IMR-90 (cell line): ENCODE measurements at regions not wholly inside any gene's neighbourhood (a gene's known extent, or its start where the extent isn't known, plus 50 kb on each side); places are given as distances from the start of the nearest gene placed in this dataset.

Experiments used
- ATAC-seq: fragments of 200-7000 bp; cut with Tn5 transposase; 2 replicates; pipeline ENCODE4 v1.9.1; 2020; ENCODE audit warnings: low read depth, mild to moderate bottlenecking, moderate library complexity
- BruUV-seq: library from RNA; stranded (reverse); fragments of 400-500 nt; replicated peaks from 2 replicates; lab custom pipeline; 2021; lab: Mats Ljungman, UMichigan
- CTCF ChIA-PET: fragments of 300-600 bp; formaldehyde crosslinking; extraction: SDS; loops from one replicate; lab custom pipeline; 2021; ENCODE audit warnings: antibody characterized with exemption; lab: Yijun Ruan, JAX
- POLR2A ChIA-PET: fragments of 300-600 bp; sonication (Branson Sonifier 250); formaldehyde crosslinking; loops from one replicate; lab custom pipeline; 2022; ENCODE audit warnings: antibody characterized with exemption; ENCODE audit not compliant: unreplicated experiment; lab: Charles Lee
- DNase-seq: peaks from one replicate; pipeline ENCODE4 v3.0.0; 2013
- H2AFZ ChIP-seq: replicated peaks from 2 replicates; pipeline ENCODE3; 2013; ENCODE audit warnings: low read length, mild to moderate bottlenecking; ENCODE audit not compliant: poor library complexity
- H2AK5ac ChIP-seq: 2 replicates; pipeline ENCODE4 v1.6.1; 2013; ENCODE audit warnings: low read depth, low read length, inconsistent platforms
- H2AK9ac ChIP-seq: replicated peaks from 2 replicates; pipeline ENCODE3; 2013; ENCODE audit warnings: mild to moderate bottlenecking, low read depth, low read length, moderate library complexity; ENCODE audit not compliant: poor library complexity
- H2BK120ac ChIP-seq: 2 replicates; pipeline ENCODE4 v1.6.1; 2013; ENCODE audit warnings: low read depth, low read length, inconsistent platforms
- H2BK15ac ChIP-seq: 3 replicates; pipeline ENCODE4 v1.6.1; 2013; ENCODE audit warnings: low read depth, low read length, inconsistent platforms
- H2BK20ac ChIP-seq: 2 replicates; pipeline ENCODE4 v1.6.1; 2013; ENCODE audit warnings: low read depth, mild to moderate bottlenecking, inconsistent platforms, low read length, moderate library complexity
- H2BK5ac ChIP-seq: 2 replicates; pipeline ENCODE4 v1.6.1; 2013; ENCODE audit warnings: mild to moderate bottlenecking, low read depth, low read length, inconsistent platforms; ENCODE audit not compliant: poor library complexity, severe bottlenecking
- H3K14ac ChIP-seq: replicated peaks from 2 replicates; pipeline ENCODE4 v1.6.1; 2013; ENCODE audit warnings: low read depth, low read length, inconsistent platforms
- H3K18ac ChIP-seq: 2 replicates; pipeline ENCODE4 v1.6.1; 2013; ENCODE audit warnings: low read depth, low read length, control low read depth
- H3K23ac ChIP-seq: 2 replicates; pipeline ENCODE4 v1.6.1; 2013; ENCODE audit warnings: low read depth, low read length, inconsistent platforms
- H3K27ac ChIP-seq: 2 replicates; pipeline ENCODE4 v1.5.1; 2013; ENCODE audit warnings: mild to moderate bottlenecking, control low read depth, low read length; ENCODE audit not compliant: insufficient read depth
- H3K27me3 ChIP-seq: 2 replicates; pipeline ENCODE4 v1.6.1; 2013; ENCODE audit warnings: low read length; ENCODE audit not compliant: control insufficient read depth, insufficient read depth
- H3K36me3 ChIP-seq: 2 replicates; pipeline ENCODE4 v1.6.1; 2013; ENCODE audit warnings: low read length, mixed read lengths; ENCODE audit not compliant: control insufficient read depth, insufficient read depth
- H3K4ac ChIP-seq: 2 replicates; pipeline ENCODE4 v1.6.1; 2013; ENCODE audit warnings: low read depth, low read length, inconsistent platforms
- H3K4me1 ChIP-seq: 2 replicates; pipeline ENCODE4 v1.6.1; 2013; ENCODE audit warnings: low read length, mixed read lengths; ENCODE audit not compliant: control insufficient read depth, insufficient read depth
- H3K4me2 ChIP-seq: 2 replicates; pipeline ENCODE4 v1.6.1; 2013; ENCODE audit warnings: low read depth, mild to moderate bottlenecking, control low read depth, low read length, moderate library complexity
- H3K4me3 ChIP-seq: 2 replicates; pipeline ENCODE4 v1.5.1; 2013; ENCODE audit warnings: low read depth, mild to moderate bottlenecking, control low read depth, low read length, moderate library complexity; ENCODE audit not compliant: insufficient read depth
- H3K56ac ChIP-seq: 2 replicates; pipeline ENCODE4 v1.6.1; 2013; ENCODE audit warnings: low read length, inconsistent platforms; ENCODE audit not compliant: insufficient read depth; ENCODE audit errors: extremely low read depth
- H3K79me1 ChIP-seq, 2 experiments: 2 replicates each; pipeline ENCODE4 v1.6.1; 2013; ENCODE audit warnings: low read length in 2 of 2, inconsistent platforms in 1 of 2, low read depth in 1 of 2
- H3K9ac ChIP-seq: 2 replicates; pipeline ENCODE4 v1.6.1; 2013; ENCODE audit warnings: low read depth, low read length, control low read depth
- H3K9me1 ChIP-seq: 2 replicates; pipeline ENCODE4 v1.6.1; 2013; ENCODE audit warnings: low read length, inconsistent platforms; ENCODE audit not compliant: insufficient read depth
- H3K9me3 ChIP-seq: 2 replicates; pipeline ENCODE4 v1.6.1; 2013; ENCODE audit warnings: low read length; ENCODE audit not compliant: control insufficient read depth, insufficient read depth
- H4K20me1 ChIP-seq: 2 replicates; pipeline ENCODE4 v1.6.1; 2013; ENCODE audit warnings: low read length, inconsistent platforms; ENCODE audit not compliant: insufficient read depth
- H4K5ac ChIP-seq: 2 replicates; pipeline ENCODE4 v1.6.1; 2013; ENCODE audit warnings: mild to moderate bottlenecking, low read depth, low read length, control low read depth
- H4K8ac ChIP-seq, 2 experiments: 2 replicates each; pipeline ENCODE4 v1.6.1; 2013; ENCODE audit warnings: low read depth in 2 of 2, low read length in 2 of 2, control low read depth in 1 of 2, inconsistent platforms in 1 of 2
- H4K91ac ChIP-seq: 2 replicates; pipeline ENCODE4 v1.6.1; 2013; ENCODE audit warnings: low read depth, low read length, inconsistent platforms; ENCODE audit not compliant: insufficient read depth
- BHLHE40 ChIP-seq: fragments of 150-350 bp; IDR thresholded peaks from 2 replicates; pipeline ENCODE4 v1.6.1; 2016; ENCODE audit warnings: mild to moderate bottlenecking, low read depth, low read length
- CEBPB ChIP-seq: IDR thresholded peaks from 2 replicates; pipeline ENCODE4 v1.6.1; 2012; ENCODE audit warnings: low read depth, low read length, improper control_type of control experiment
- CHD1 ChIP-seq: IDR thresholded peaks from 2 replicates; pipeline ENCODE4 v1.6.1; 2012; ENCODE audit warnings: low read depth, low read length, improper control_type of control experiment
- FOS ChIP-seq: fragments of 150-350 bp; IDR thresholded peaks from 2 replicates; pipeline ENCODE4 v1.6.1; 2016; ENCODE audit warnings: low read depth, low read length
- MAFK ChIP-seq: IDR thresholded peaks from 2 replicates; pipeline ENCODE4 v1.6.1; 2012; ENCODE audit warnings: low read depth, low read length, improper control_type of control experiment
- MAZ ChIP-seq: IDR thresholded peaks from 2 replicates; pipeline ENCODE4 v1.6.1; 2012; ENCODE audit warnings: low read depth, mild to moderate bottlenecking, low read length, improper control_type of control experiment, moderate library complexity, borderline replicate concordance
- MXI1 ChIP-seq: IDR thresholded peaks from 2 replicates; pipeline ENCODE4 v1.6.1; 2012; ENCODE audit warnings: low read depth, mild to moderate bottlenecking, low read length, moderate library complexity, borderline replicate concordance
- NFE2L2 ChIP-seq: fragments of 150-350 bp; IDR thresholded peaks from 2 replicates; pipeline ENCODE4 v1.6.1; 2016; ENCODE audit warnings: low read depth, mild to moderate bottlenecking, low read length
- POLR2A ChIP-seq: IDR thresholded peaks from 2 replicates; pipeline ENCODE4 v1.6.1; 2012; ENCODE audit warnings: mild to moderate bottlenecking, low read depth, low read length
- RAD21 ChIP-seq: IDR thresholded peaks from 2 replicates; pipeline ENCODE4 v1.6.1; 2012; ENCODE audit warnings: low read length, improper control_type of control experiment
- RCOR1 ChIP-seq: IDR thresholded peaks from 2 replicates; pipeline ENCODE4 v1.6.1; 2012; ENCODE audit warnings: mild to moderate bottlenecking, low read length, improper control_type of control experiment; ENCODE audit not compliant: insufficient replicate concordance
- RFX5 ChIP-seq: IDR thresholded peaks from 2 replicates; pipeline ENCODE4 v1.8.0; 2012; ENCODE audit warnings: low read depth, mild to moderate bottlenecking, low read length, moderate library complexity
- SMC3 ChIP-seq: fragments of 150-350 bp; IDR thresholded peaks from 2 replicates; pipeline ENCODE4 v1.6.1; 2016; ENCODE audit warnings: low read depth, mild to moderate bottlenecking, antibody characterized with exemption, low read length, moderate library complexity
- WGBS, 2 experiments: methylation state at CpG; one replicate each; pipeline versions ENCODE4 v1.1.5 to v1.1.7; 2013; ENCODE audit warnings: missing lambda C conversion rate in 2 of 2; ENCODE audit not compliant: insufficient read length in 1 of 2; ENCODE audit errors: extremely low coverage in 2 of 2; 5-methylcytosine and 5-hydroxymethylcytosine counted together
- dilution Hi-C: fragments of 300-500 bp; cut with HindIII; formaldehyde crosslinking; loops from one replicate; pipeline ENCODE4 v1.14.3; 2018; ENCODE audit warnings: low sequenced_read_pairs; ENCODE audit not compliant: unreplicated experiment
- in situ Hi-C: fragments of 300-500 bp; cut with MboI; formaldehyde crosslinking; loops from 3 replicates; pipeline ENCODE4 v1.14.3; 2019; ENCODE audit warnings: low sequenced_read_pairs, inconsistent platforms, mixed read lengths
- intact Hi-C: fragments of 100-400 bp; cut with micrococcal nuclease; formaldehyde crosslinking; loops from 2 replicates; pipeline ENCODE4 v1.10.0; 2022
- TF ChIP-seq, protein P1 (sequence below): conservative IDR thresholded peaks from 2 replicates; pipeline ENCODE4 v1.5.1; 2012; ENCODE audit warnings: mild to moderate bottlenecking, low read depth, low read length, improper control_type of control experiment
- TF ChIP-seq, protein P2 (sequence below): fragments of 150-350 bp; IDR thresholded peaks from 2 replicates; pipeline ENCODE4 v1.6.1; 2017; ENCODE audit warnings: mild to moderate bottlenecking, antibody characterized with exemption, low read length, low read depth
- TF ChIP-seq, protein P3 (sequence below): fragments of 150-350 bp; IDR thresholded peaks from 2 replicates; pipeline ENCODE4 v1.6.1; 2016; ENCODE audit warnings: low read depth, mild to moderate bottlenecking, low read length, moderate library complexity, borderline replicate concordance

DNA sequence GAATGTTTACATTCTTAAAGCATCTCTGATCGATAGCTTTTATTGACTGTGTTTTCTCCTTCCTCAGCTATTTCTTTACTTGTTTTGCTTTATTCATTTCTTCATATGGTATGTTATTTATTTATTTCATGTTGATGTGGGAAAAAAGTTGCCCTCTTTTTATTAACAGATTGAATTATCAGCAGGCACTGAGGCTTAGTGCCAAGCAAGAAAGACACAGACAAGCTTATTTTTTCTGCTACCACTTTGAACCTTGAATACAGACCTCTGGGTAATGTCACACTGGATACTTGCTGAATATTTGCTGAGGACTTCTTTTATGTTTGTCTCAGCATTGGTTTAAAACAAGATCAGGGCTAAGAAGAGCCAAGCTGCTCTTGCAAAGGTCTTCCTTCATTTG, 162.0 kb upstream of the CNTN6 start:
- Histone ChIP-seq H3K4me3 (no peak overlapping the region), H3K9me3 (peaks cover 5% of the 10 kb centered on the region; the same call in 1 of the 2 replicates), H3K14ac (no peak overlapping the region), H3K36me3 (no peaks in the 10 kb centered on the region), H4K5ac (no peak overlapping the region), H2AK9ac (no peak overlapping the region), H3K23ac (no peak overlapping the region), H3K56ac (no peak overlapping the region), H3K27me3 (no peaks in the 10 kb centered on the region), H3K9me1 (no peaks in the 10 kb centered on the region), H3K18ac (no peak overlapping the region), H2BK120ac (no peak overlapping the region), H4K20me1 (no peaks in the 10 kb centered on the region), H2AK5ac (no peak overlapping the region), H4K8ac (no peak overlapping the region), H3K4me2 (no peak overlapping the region), H4K91ac (no peak overlapping the region), H3K4ac (no peak overlapping the region), H3K79me1 (no peaks in the 10 kb centered on the region), H2BK5ac (no peak overlapping the region), H3K27ac (no peak overlapping the region), H3K9ac (no peak overlapping the region), H2AFZ (no peak overlapping the region), H2BK20ac (no peak overlapping the region), H3K4me1 (no peaks in the 10 kb centered on the region), H2BK15ac (no peak overlapping the region)
- whole genome bisulfite sequencing, 2 experiments: no CpG with 5 or more reads among the region's 1 CpG
- ATAC-seq (no peak), DNase-seq (no peak)
- ChIA-PET CTCF (no interaction called here), POLR2A (no interaction called here)
- dilution Hi-C loops (no loop called here), in situ Hi-C loops (no loop called here), intact Hi-C loops (no loop called here)
- TF ChIP-seq MAFK: no peak
- TF ChIP-seq, protein P1, sequence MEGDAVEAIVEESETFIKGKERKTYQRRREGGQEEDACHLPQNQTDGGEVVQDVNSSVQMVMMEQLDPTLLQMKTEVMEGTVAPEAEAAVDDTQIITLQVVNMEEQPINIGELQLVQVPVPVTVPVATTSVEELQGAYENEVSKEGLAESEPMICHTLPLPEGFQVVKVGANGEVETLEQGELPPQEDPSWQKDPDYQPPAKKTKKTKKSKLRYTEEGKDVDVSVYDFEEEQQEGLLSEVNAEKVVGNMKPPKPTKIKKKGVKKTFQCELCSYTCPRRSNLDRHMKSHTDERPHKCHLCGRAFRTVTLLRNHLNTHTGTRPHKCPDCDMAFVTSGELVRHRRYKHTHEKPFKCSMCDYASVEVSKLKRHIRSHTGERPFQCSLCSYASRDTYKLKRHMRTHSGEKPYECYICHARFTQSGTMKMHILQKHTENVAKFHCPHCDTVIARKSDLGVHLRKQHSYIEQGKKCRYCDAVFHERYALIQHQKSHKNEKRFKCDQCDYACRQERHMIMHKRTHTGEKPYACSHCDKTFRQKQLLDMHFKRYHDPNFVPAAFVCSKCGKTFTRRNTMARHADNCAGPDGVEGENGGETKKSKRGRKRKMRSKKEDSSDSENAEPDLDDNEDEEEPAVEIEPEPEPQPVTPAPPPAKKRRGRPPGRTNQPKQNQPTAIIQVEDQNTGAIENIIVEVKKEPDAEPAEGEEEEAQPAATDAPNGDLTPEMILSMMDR: no peak
- no peak for TF ChIP-seq NFE2L2
- no peak for TF ChIP-seq MAZ
- TF ChIP-seq SMC3: no peak
- no peak for TF ChIP-seq POLR2A
- TF ChIP-seq, protein P2, sequence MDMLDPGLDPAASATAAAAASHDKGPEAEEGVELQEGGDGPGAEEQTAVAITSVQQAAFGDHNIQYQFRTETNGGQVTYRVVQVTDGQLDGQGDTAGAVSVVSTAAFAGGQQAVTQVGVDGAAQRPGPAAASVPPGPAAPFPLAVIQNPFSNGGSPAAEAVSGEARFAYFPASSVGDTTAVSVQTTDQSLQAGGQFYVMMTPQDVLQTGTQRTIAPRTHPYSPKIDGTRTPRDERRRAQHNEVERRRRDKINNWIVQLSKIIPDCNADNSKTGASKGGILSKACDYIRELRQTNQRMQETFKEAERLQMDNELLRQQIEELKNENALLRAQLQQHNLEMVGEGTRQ: no peak
- no peak for TF ChIP-seq CHD1
- TF ChIP-seq MXI1: no peak
- no peak for TF ChIP-seq RAD21
- TF ChIP-seq CEBPB: no peak
- TF ChIP-seq FOS: no peak
- no peak for TF ChIP-seq BHLHE40
- no peak for TF ChIP-seq RCOR1
- TF ChIP-seq RFX5: no peak
- TF ChIP-seq, protein P3, sequence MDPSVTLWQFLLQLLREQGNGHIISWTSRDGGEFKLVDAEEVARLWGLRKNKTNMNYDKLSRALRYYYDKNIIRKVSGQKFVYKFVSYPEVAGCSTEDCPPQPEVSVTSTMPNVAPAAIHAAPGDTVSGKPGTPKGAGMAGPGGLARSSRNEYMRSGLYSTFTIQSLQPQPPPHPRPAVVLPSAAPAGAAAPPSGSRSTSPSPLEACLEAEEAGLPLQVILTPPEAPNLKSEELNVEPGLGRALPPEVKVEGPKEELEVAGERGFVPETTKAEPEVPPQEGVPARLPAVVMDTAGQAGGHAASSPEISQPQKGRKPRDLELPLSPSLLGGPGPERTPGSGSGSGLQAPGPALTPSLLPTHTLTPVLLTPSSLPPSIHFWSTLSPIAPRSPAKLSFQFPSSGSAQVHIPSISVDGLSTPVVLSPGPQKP: no peak
- no TSS peak for BruUV-seq
